ENCODE measurements at regions not wholly inside any gene's neighbourhood (a gene's known extent, or its start where the extent isn't known, plus 50 kb on each side); places are given as distances from the start of the nearest gene placed in this dataset.
A peak's percentile ranks its signal among the peaks of the same experiment; 100 is the strongest.

GRCh38 chr13:97057176-97057575, 62.9 kb upstream of the OXGR1 start:
- DNase-seq = no peak

- peak; percentile 28 for DNase-seq
These were observed 64.1 kb upstream of the OXGR1 start for GRCh38 chr13:97058391-97058790.

- no peak for DNase-seq
These were observed 64.7 kb upstream of the OXGR1 start for GRCh38 chr13:97058926-97059325.

GRCh38 chr13:97067017-97067895, 73.0 kb upstream of the OXGR1 start:
- no peak for DNase-seq

GRCh38 chr13:97068151-97068550, 73.9 kb upstream of the OXGR1 start:
- no peak for DNase-seq

GRCh38 chr13:97069050-97069815, 75.0 kb upstream of the OXGR1 start:
- DNase-seq = no peak

GRCh38 chr13:97072297-97072696, 78.0 kb upstream of the OXGR1 start:
- peak; percentile 72 for DNase-seq

GRCh38 chr13:97074618-97075017, 80.3 kb upstream of the OXGR1 start:
- DNase-seq = no peak

- no peak for DNase-seq
These were observed 82.6 kb upstream of the OXGR1 start for GRCh38 chr13:97076898-97077297.

- DNase-seq = no peak
These were observed 83.1 kb upstream of the OXGR1 start for GRCh38 chr13:97077341-97077740.

- DNase-seq = no peak
These were observed 85.5 kb upstream of the OXGR1 start for GRCh38 chr13:97079726-97080125.

GRCh38 chr13:97082461-97083207, 88.4 kb upstream of the OXGR1 start:
- DNase-seq = no peak

- DNase-seq = no peak
These were observed 96.9 kb upstream of the OXGR1 start for GRCh38 chr13:97091196-97091595.

GRCh38 chr13:97100821-97101220, 106.5 kb upstream of the OXGR1 start:
- no peak for DNase-seq

GRCh38 chr13:97101912-97102708, 107.8 kb upstream of the OXGR1 start:
- no peak for DNase-seq

- DNase-seq = no peak
These were observed 112.0 kb upstream of the OXGR1 start for GRCh38 chr13:97106323-97106722.

GRCh38 chr13:97107815-97108529, 113.7 kb upstream of the OXGR1 start:
- DNase-seq = no peak

GRCh38 chr13:97108530-97108900, 113.6 kb upstream of the MBNL2 start:
- no peak for DNase-seq

- no peak for DNase-seq
These were observed 112.9 kb upstream of the MBNL2 start for GRCh38 chr13:97109256-97109655.

- peak; percentile 84 for DNase-seq
These were observed 112.2 kb upstream of the MBNL2 start for GRCh38 chr13:97109841-97110492.

- DNase-seq = no peak
These were observed 111.2 kb upstream of the MBNL2 start for GRCh38 chr13:97110936-97111335.
